HUES64 (cell line): ENCODE measurements at regions not wholly inside any gene's neighbourhood (a gene's known extent, or its start where the extent isn't known, plus 50 kb on each side); places are given as distances from the start of the nearest gene placed in this dataset.

Experiments used
- H3K27ac ChIP-seq: 2 replicates; pipeline ENCODE4 v1.7.0; 2013; ENCODE audit warnings: low read depth, low read length, inconsistent platforms
- H3K27me3 ChIP-seq: 2 replicates; pipeline ENCODE4 v1.6.1; 2013; ENCODE audit warnings: mild to moderate bottlenecking, low read length; ENCODE audit not compliant: insufficient read depth
- H3K36me3 ChIP-seq: 2 replicates; pipeline ENCODE4 v1.6.1; 2013; ENCODE audit warnings: mild to moderate bottlenecking, low read length; ENCODE audit not compliant: insufficient read depth
- H3K4me1 ChIP-seq: 2 replicates; pipeline ENCODE4 v1.6.1; 2013; ENCODE audit warnings: mild to moderate bottlenecking, low read length, moderate library complexity; ENCODE audit not compliant: insufficient read depth
- H3K4me3 ChIP-seq: 2 replicates; pipeline ENCODE4 v1.5.1; 2013; ENCODE audit warnings: mild to moderate bottlenecking, low read length, moderate library complexity
- H3K9ac ChIP-seq: 2 replicates; pipeline ENCODE4 v1.6.1; 2013; ENCODE audit warnings: mild to moderate bottlenecking, low read depth, low read length
- H3K9me3 ChIP-seq: 2 replicates; pipeline ENCODE4 v1.6.1; 2013; ENCODE audit warnings: low read depth, low read length; ENCODE audit not compliant: insufficient read depth
- WGBS: fragments of 150-250, 120-280 bp; methylation state at CpG from one replicate; pipeline ENCODE4 v1.1.7; 2013; ENCODE audit warnings: missing lambda C conversion rate; 5-methylcytosine and 5-hydroxymethylcytosine counted together

DNA sequence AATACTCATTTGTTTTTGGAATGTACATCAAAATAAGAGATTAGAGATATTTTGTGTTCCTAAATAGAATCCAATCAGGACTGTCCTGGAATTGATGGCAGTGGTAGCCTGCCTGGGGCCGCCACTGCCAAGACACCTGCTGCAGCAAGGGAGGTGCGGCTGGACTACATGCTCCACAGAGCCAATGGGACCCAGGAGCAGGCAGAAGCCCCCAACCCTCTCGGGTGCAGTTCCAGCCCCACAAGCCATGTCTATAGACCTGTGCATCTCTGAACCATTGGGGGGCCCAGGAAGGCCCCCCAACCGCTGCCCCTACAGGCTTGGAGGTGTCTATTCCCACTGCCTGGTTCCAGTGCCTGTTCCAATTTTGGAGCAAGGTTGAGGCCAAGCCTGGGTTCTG lies 1524.3 kb downstream of the PCDH18 start:
- Histone ChIP-seq H3K27ac (no peak overlapping the region), H3K4me1 (peaks cover 10% of the 10 kb centered on the region), H3K36me3 (no peaks in the 10 kb centered on the region), H3K9ac (no peak overlapping the region), H3K27me3 (no peaks in the 10 kb centered on the region), H3K4me3 (no peak overlapping the region), H3K9me3 (peaks cover 13% of the 10 kb centered on the region)
- 85% methylated on average over 4 of the region's 4 CpGs for WGBS

DNA sequence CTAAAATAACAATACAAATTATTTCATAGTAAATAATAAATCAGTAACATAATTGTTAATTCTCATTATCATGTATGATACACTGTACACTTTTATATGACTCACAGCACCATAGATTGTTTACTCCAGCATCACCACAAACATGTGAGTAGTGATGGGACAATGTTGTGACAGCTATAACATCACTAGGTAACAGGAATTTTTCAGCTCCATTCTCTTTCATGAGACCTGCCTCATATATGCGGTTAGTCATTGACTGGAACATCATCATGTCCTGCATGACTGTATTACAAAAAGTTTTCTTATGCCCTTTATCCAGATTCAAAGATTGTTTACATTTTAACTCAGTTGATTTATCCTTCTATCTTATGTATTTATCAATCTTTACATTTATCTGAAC lies 1530.0 kb downstream of the PCDH18 start:
- Histone ChIP-seq H3K27ac (no peak overlapping the region), H3K9me3 (no peaks in the 10 kb centered on the region), H3K27me3 (no peaks in the 10 kb centered on the region), H3K9ac (no peak overlapping the region), H3K4me1 (no peaks in the 10 kb centered on the region), H3K36me3 (no peaks in the 10 kb centered on the region), H3K4me3 (no peak overlapping the region)
- WGBS, result 97% methylated on average over 1 of the region's 1 CpG

DNA sequence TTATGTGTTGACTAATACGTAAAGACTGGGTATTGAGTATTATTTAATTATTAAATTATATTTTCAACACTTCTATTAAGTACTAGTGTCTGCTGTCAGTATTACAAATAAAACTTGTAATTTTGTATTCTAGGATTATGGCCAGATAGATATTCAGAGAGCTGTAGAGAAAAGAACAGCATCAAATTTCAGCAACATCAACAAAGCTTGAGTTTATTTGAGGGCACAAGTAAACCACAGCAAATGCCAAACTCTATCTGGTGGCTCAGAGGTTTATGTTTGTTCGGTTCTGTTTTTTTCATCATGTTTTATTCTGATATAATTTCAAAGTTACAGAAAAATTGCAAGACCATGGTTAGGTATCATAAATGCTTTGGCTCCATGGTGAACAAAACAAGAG lies 1530.5 kb downstream of the PCDH18 start:
- WGBS, result no CpG with 5 or more reads among the region's 2 CpGs
- H3K36me3 ChIP-seq, result no peaks in the 10 kb centered on the region
- no peaks in the 10 kb centered on the region for H3K4me1 ChIP-seq
- H3K27me3 ChIP-seq, result no peaks in the 10 kb centered on the region
- H3K9me3 ChIP-seq, result no peaks in the 10 kb centered on the region
- no peak overlapping the region for H3K4me3 ChIP-seq
- H3K27ac ChIP-seq, result no peak overlapping the region
- H3K9ac ChIP-seq, result no peak overlapping the region

DNA sequence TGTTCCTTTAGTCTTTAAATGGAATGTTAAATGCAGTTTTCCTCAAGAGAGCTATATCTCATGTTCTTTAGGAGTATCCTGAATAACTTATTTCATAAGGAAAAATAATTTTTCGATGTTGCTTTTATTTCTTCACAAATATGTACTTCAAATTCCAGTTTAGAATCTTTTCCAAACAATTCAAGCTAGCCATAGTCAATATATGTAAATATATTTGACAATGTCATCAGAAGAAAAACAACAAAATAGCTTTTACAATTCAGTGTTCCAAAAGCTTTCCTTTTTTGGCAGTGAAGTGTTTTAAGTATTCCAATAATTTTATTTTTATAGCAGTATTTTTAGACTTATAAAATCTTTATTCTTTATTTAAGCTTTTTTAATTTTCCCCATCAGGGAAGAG lies 1532.0 kb downstream of the PCDH18 start:
- no peaks in the 10 kb centered on the region for H3K27me3 ChIP-seq
- no peak overlapping the region for H3K27ac ChIP-seq
- no peak overlapping the region for H3K4me3 ChIP-seq
- H3K4me1 ChIP-seq, result no peaks in the 10 kb centered on the region
- H3K9me3 ChIP-seq, result no peaks in the 10 kb centered on the region
- no peaks in the 10 kb centered on the region for H3K36me3 ChIP-seq
- no CpG with 5 or more reads among the region's 1 CpG for WGBS
- no peak overlapping the region for H3K9ac ChIP-seq

DNA sequence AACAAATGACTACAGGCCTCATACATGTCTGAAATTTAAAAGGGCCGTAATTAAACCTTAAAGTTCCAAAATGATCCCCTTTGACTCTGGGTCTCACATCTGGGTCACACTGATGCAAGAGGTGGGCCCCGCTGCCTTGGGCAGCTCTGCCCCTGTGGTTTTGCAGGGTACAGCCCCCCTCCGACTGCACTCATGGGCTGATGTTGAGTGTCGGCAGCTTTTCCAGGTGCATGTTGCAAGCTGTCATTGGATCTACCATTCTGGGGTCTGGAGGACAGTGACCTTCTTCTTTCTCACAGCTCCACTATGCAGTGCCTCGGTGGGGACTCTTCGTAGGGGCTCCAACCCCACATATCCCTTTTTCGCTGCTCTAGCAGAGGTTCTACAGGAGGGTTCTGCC lies 1537.9 kb downstream of the PCDH18 start:
- 96% methylated on average over 7 of the region's 7 CpGs for WGBS
- H3K9ac ChIP-seq, result no peak overlapping the region
- H3K27me3 ChIP-seq, result no peaks in the 10 kb centered on the region
- H3K27ac ChIP-seq, result no peak overlapping the region
- H3K36me3 ChIP-seq, result no peaks in the 10 kb centered on the region
- H3K9me3 ChIP-seq, result no peaks in the 10 kb centered on the region
- H3K4me1 ChIP-seq, result no peaks in the 10 kb centered on the region
- H3K4me3 ChIP-seq, result no peak overlapping the region

DNA sequence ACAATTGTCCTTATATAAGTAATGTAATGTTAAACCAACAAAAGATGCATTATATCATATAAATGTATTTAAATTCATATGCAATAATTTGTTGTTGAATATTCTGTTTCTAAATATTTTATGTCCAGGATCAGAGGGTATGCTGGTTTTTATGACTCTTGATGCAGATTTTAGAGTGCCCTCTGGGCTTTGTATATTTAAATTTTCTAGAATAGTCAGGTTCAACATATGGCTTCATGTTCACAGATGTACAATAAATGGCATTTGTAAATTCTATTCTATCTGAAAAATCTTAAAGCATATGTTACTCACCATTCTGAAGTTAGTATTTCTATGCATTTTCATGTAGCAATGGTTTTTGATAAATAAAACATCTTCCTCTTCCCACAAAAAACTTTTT lies 1555.4 kb downstream of the PCDH18 start:
- H3K27me3 ChIP-seq, result no peaks in the 10 kb centered on the region
- no peaks in the 10 kb centered on the region for H3K36me3 ChIP-seq
- no peak overlapping the region for H3K4me3 ChIP-seq
- no peaks in the 10 kb centered on the region for H3K9me3 ChIP-seq
- H3K27ac ChIP-seq, result no peak overlapping the region
- H3K9ac ChIP-seq, result no peak overlapping the region
- no peaks in the 10 kb centered on the region for H3K4me1 ChIP-seq

DNA sequence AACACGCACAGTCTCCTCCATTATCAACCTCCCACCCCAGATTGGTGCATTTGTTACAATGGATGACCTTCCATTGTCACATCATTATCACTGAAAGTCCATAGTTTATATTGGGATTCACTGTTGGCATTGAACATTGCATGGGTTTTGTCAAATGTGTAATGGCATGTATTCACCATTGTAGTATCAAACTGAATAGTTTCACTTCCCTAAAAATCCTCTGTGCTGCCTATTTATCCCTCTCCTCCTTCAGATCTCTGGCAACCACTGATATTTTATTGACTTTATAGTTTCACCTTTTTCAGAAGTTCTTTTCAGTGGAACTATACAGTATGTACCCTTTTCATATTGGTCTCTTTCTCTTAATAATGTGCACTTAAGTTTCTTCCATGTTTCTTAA lies 1565.4 kb downstream of the PCDH18 start:
- H3K27ac ChIP-seq, result no peak overlapping the region
- H3K9me3 ChIP-seq, result no peaks in the 10 kb centered on the region
- WGBS, result 100% methylated on average over 1 of the region's 1 CpG

DNA sequence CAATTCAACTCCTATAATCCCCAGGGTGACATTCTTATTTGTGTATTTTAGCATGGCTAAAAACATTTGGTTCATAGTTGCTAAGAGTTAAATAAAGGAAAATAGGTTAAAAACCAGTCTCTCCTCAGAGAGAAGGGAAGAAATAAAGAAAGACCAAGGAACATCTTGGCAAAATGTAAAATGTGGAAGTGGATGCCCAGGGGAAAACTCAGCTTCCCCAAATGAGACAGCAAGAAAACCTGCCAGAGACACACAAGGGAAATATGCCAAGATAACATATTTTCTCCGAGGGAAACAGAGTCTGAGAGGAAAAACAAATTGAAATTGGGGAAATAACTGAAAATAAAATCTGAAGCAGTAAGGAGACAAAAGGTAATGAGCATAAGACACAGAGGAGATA lies 1569.3 kb downstream of the PCDH18 start:
- Histone ChIP-seq H3K9ac (no peak overlapping the region), H3K27ac (no peak overlapping the region), H3K4me1 (no peaks in the 10 kb centered on the region), H3K27me3 (no peaks in the 10 kb centered on the region), H3K4me3 (no peak overlapping the region), H3K9me3 (no peaks in the 10 kb centered on the region), H3K36me3 (no peaks in the 10 kb centered on the region)
- WGBS, result 89% methylated on average over 1 of the region's 1 CpG

More for the DNA sequence above, 1565.4 kb downstream of the PCDH18 start:
- Histone ChIP-seq H3K4me1 (no peaks in the 10 kb centered on the region), H3K4me3 (no peak overlapping the region), H3K36me3 (no peaks in the 10 kb centered on the region), H3K27me3 (no peaks in the 10 kb centered on the region), H3K9ac (no peak overlapping the region)

DNA sequence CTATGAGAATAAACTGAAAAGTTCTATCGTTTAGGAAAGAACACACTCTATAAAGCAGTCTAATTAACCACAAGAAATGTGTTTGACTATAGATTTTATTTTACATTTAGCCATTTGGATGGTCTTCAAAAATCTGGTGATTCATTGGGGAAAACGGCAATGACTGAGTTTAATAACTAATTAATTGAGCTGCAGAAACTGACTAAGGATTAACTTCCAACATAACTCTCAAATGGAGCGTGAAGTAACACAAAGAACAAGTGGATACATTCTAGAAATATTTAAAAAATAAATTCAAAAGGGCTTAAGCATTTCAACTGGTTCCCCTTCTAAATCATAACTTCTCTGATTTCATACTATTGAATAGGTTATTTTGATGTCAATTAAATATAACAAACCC lies 1582.4 kb downstream of the PCDH18 start:
- WGBS, result 95% methylated on average over 2 of the region's 3 CpGs
- Histone ChIP-seq H3K36me3 (no peaks in the 10 kb centered on the region), H3K27ac (no peak overlapping the region), H3K27me3 (no peaks in the 10 kb centered on the region), H3K4me1 (no peaks in the 10 kb centered on the region), H3K9me3 (peaks cover 14% of the 10 kb centered on the region; the same call in 1 of the 2 replicates), H3K9ac (no peak overlapping the region), H3K4me3 (no peak overlapping the region)

DNA sequence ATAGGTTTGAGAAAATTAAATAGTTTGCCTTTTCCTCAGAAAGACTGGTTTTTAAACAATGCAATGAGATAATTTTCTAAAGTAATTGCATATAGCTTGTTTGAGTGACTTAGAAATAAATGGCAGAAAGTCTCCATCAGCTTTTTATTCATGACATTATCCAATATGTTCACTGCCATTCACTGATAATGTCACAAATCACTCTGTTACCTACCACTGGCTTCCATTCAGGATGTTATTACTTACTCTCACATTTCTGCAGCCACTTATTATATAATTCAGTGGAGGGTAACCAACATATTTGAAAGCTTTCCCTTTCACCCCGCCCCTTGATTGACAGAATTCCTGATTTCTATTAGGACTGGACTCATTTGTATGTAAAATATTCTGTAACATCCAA lies 1583.5 kb downstream of the PCDH18 start:
- no peak overlapping the region for H3K9ac ChIP-seq
- no peak overlapping the region for H3K4me3 ChIP-seq
- H3K36me3 ChIP-seq, result no peaks in the 10 kb centered on the region
- H3K27me3 ChIP-seq, result no peaks in the 10 kb centered on the region
- WGBS, result no CpG with 5 or more reads among the region's 1 CpG
- H3K9me3 ChIP-seq, result 0 out of 2 replicates have a peak, but pooled peaks cover 4% of the 10 kb centered on the region
- H3K4me1 ChIP-seq, result no peaks in the 10 kb centered on the region
- H3K27ac ChIP-seq, result no peak overlapping the region

DNA sequence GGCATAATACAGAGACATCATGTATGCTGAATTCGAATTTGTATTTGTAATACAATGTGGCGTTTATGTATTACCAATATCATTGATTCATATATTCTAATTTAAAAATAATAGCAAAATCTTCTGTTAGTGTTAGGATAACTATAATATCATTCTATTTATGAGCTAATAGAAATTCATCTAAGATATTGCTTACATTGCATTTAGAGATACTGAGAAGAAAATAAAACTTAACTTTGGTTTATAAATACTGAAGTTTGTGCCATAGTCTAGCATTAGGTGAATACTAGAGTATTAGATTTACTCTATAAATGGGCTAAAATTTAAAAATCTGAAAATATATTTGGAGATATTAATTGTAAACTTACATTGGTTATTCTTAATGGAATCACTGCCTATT lies 1590.6 kb downstream of the PCDH18 start:
- WGBS, result no CpG with 5 or more reads among the region's 2 CpGs
- Histone ChIP-seq H3K4me3 (no peak overlapping the region), H3K4me1 (0 out of 2 replicates have a peak, but pooled peaks cover 5% of the 10 kb centered on the region), H3K9ac (no peak overlapping the region), H3K27ac (no peak overlapping the region), H3K27me3 (no peaks in the 10 kb centered on the region), H3K36me3 (no peaks in the 10 kb centered on the region), H3K9me3 (no peaks in the 10 kb centered on the region)

DNA sequence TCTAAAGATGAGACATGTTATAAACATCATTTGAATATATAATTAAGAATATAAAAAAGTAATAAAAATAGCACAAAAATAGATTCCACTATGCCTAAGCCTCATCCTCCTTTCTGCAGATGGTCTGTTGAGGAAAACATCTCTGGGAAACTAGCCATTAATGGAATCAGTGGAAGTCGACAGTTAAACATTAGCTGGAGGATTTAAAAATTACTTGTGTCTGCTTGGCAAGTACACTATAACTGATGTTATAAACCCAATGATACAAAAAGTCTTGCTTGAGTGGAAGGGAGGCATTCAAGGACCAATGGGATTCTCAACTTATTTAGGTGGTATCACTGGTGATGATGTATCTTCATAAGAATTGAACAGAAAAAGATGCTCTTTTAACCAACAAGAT lies 1598.3 kb downstream of the PCDH18 start:
- 100% methylated on average over 1 of the region's 1 CpG for WGBS
- Histone ChIP-seq H3K4me1 (no peaks in the 10 kb centered on the region), H3K9me3 (no peaks in the 10 kb centered on the region), H3K36me3 (no peaks in the 10 kb centered on the region), H3K27me3 (no peaks in the 10 kb centered on the region), H3K4me3 (no peak overlapping the region), H3K9ac (no peak overlapping the region), H3K27ac (no peak overlapping the region)
